ENCODE measurements at regions not wholly inside any gene's neighbourhood (a gene's known extent, or its start where the extent isn't known, plus 50 kb on each side); places are given as distances from the start of the nearest gene placed in this dataset.

DNA sequence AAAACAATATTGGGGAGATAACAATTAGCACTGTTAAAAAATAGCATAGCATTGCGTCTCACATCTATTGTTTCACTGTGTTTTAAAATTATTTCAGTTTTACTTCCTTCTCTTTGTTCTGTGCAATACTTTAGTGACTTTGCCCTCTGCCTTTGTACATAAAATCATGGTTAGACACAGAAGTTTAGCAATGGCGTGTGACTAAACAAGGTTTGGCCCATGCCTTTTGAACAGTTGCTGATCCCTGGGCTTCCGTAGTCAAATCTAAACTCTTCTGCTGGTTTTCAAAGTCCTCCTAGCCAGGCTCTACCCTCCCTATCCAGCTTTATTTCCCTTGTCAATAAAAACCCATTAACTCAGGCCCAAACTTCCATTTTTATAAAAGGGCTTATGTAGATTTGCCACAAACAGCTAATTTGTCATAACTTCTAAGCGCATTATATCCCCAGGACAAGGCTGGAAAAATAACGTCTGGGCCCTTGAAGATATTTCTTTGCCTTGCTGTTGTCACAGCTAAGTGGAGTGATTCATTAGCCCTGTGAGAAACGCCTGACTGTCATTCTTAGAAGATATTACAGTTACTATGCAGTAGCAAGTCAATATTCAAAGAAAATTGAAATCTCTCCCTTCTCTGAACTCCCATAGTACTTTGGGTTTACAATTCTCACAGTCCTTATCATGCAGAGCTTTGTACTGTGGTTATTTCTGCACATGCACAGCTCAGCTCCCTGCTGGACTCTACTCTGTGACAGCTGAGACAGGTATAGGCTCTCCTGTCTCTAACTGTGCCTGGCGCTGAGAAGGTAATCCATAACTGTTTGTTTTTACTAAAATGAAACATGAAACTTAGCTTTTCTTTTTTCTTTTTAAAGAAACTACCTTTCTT is 123.4 kb upstream of the SLC24A5 start:
- TF ChIP-seq, protein P1, sequence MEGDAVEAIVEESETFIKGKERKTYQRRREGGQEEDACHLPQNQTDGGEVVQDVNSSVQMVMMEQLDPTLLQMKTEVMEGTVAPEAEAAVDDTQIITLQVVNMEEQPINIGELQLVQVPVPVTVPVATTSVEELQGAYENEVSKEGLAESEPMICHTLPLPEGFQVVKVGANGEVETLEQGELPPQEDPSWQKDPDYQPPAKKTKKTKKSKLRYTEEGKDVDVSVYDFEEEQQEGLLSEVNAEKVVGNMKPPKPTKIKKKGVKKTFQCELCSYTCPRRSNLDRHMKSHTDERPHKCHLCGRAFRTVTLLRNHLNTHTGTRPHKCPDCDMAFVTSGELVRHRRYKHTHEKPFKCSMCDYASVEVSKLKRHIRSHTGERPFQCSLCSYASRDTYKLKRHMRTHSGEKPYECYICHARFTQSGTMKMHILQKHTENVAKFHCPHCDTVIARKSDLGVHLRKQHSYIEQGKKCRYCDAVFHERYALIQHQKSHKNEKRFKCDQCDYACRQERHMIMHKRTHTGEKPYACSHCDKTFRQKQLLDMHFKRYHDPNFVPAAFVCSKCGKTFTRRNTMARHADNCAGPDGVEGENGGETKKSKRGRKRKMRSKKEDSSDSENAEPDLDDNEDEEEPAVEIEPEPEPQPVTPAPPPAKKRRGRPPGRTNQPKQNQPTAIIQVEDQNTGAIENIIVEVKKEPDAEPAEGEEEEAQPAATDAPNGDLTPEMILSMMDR (IDR thresholded peaks at IDR 0.05; ENCODE audit: insufficient read depth, low read depth, low read length, missing control alignments), result no peak
- no peak overlapping the region for H3K4me3 ChIP-seq (ENCODE audit: low read depth, low read length)
- no peak for DNase-seq (ENCODE audit: low read depth)

DNA sequence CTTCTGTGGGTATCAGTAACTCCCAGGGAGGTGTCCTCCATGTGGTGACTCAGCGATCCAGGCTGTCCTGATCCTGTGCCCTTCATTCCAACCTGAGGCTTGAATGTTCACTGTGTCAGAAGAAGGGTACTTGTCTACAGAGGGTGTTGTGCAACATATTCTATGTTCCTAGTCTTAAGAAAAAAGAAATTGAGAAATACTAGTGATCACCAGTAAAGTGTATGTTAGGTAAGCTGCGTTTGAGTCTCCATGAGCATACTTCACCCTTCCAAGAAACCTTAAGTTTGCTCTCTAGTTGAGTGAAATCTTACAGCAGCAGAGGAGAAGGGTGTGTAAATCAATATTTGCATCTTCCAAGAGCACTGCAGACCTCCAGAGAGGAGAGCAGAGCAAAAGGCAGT is 122.2 kb upstream of the SLC24A5 start:
- H3K4me3 ChIP-seq (ENCODE audit: low read depth, low read length), result no peak overlapping the region
- no peak for DNase-seq (ENCODE audit: low read depth)
- TF ChIP-seq, protein P1 (IDR thresholded peaks at IDR 0.05; ENCODE audit: insufficient read depth, low read depth, low read length, missing control alignments), result no peak

DNA sequence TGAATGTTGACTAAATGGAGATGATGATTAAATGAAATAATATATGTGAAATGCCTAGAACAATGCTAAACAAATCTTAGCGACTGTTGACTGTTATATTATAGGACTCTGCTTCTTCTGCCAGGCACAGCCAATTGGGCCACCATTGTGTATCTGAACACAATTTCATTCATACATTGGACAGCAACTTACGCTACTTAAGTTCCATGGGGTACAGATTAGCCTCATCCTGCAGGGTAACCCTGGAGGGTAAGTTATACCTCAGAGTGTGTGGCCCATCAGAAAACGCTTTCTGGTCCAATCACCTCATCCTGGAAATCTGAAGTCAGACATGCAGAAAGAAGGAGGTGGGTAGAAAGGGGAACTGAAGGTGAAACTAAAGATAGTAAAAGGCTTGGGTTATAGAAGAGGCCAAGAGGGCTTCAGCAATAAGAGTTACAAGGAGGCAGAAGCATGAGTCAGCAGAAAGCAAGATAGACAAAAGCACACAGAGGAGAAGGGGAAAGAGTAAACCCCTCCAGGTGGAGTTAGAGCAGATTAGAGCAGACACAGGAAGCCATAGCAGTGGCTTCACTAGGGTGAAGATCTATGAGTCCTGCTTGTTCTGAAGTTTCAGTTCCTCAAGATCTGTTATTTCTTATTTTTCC is 119.3 kb upstream of the SLC24A5 start:
- peak; percentile 72 for DNase-seq (ENCODE audit: low read depth)
- no peak overlapping the region for H3K4me3 ChIP-seq (ENCODE audit: low read depth, low read length)
- TF ChIP-seq, protein P1 (IDR thresholded peaks at IDR 0.05; ENCODE audit: insufficient read depth, low read depth, low read length, missing control alignments), result no peak

DNA sequence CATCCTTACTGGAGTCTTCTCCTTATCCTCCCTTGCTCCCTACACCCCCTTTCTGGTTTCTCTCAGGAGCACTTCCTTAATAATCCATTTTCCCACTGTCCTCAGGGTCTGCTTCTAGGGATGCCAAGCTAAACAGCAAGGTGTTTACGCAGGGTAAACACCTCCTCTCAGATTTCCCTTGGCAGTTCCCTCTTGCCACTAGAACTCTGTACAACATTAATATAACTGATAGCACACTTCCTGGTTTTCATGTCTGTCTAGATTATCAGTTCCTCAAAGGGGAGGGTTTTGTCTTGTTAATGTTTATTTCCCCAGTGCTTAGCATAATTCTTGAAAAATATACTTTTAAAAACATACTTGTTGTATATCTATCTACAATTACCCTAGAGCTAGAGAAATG is 118.0 kb upstream of the SLC24A5 start:
- no peak for DNase-seq (ENCODE audit: low read depth)
- TF ChIP-seq, protein P1 (IDR thresholded peaks at IDR 0.05; ENCODE audit: insufficient read depth, low read depth, low read length, missing control alignments), result no peak
- H3K4me3 ChIP-seq (ENCODE audit: low read depth, low read length), result no peak overlapping the region

DNA sequence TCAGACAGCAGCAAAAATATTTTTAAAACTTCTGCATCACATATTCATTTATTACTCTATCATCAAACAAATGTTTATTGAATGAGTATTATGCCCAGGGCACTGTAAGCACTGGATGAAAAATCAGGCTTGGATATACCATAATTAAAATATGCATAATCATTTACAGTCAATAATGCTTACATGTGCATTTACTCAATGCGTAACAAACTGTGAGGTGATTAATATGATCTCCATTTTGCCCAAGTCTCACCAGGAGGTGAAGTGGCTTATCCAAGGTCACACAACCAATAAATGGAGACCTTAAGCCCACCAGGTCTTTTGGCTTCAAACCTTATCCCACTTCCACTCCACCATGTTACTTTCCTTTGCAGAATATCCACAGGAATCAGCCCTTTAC is 117.3 kb upstream of the SLC24A5 start:
- no peak overlapping the region for H3K4me3 ChIP-seq (ENCODE audit: low read depth, low read length)
- no peak for DNase-seq (ENCODE audit: low read depth)
- TF ChIP-seq, protein P1 (IDR thresholded peaks at IDR 0.05; ENCODE audit: insufficient read depth, low read depth, low read length, missing control alignments), result no peak

DNA sequence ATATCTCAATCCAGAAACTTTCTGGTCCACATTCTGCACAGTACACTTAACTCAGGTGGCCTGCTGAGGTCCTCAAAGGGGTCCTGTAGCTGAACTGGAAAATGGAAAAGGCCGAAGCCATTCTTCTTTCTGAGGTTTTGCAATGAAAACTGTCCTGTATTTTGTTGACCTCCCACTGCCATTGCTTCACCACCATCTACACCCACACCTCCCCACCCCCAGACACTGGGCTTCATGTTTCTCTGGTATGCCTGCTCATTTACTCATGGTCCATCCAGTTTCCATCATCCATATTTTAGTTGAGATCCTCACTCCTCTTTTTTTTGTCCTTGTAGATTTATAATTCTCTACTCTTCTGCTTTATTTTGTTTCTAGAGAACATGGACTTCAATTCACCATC is 115.7 kb upstream of the SLC24A5 start:
- no peak for DNase-seq (ENCODE audit: low read depth)
- no peak overlapping the region for H3K4me3 ChIP-seq (ENCODE audit: low read depth, low read length)
- TF ChIP-seq, protein P1 (IDR thresholded peaks at IDR 0.05; ENCODE audit: insufficient read depth, low read depth, low read length, missing control alignments), result no peak
